Superior temporal gyrus (tissue), 1 donor: ENCODE measurements at regions not wholly inside any gene's neighbourhood (a gene's known extent, or its start where the extent isn't known, plus 50 kb on each side); places are given as distances from the start of the nearest gene placed in this dataset.
"Not testable (repeated sequence)": the region's sequence is repeated elsewhere in the genome, so short reads cannot be mapped to it uniquely, and the experiment has no call there.

ENCODE experiments used
- DNase-seq: peaks from one replicate; pipeline ENCODE4 v3.0.0-alpha.2; 2016; ENCODE audit errors: extremely low spot score

GRCh38 chrY:17511984-17512383, 368.0 kb downstream of the CDY2B start:
- DNase-seq = not testable (repeated sequence)

- DNase-seq = not testable (repeated sequence)
These were observed 368.5 kb downstream of the CDY2B start for GRCh38 chrY:17511476-17511875.

GRCh38 chrY:17505834-17506233, 374.2 kb downstream of the CDY2B start:
- DNase-seq = not testable (repeated sequence)

- not testable (repeated sequence) for DNase-seq
These were observed 395.3 kb downstream of the CDY2B start for GRCh38 chrY:17484763-17485162.

- not testable (repeated sequence) for DNase-seq
These were observed 395.9 kb downstream of the CDY2B start for GRCh38 chrY:17484157-17484556.

GRCh38 chrY:17481389-17482022, 398.5 kb downstream of the CDY2B start:
- not testable (repeated sequence) for DNase-seq

- not testable (repeated sequence) for DNase-seq
These were observed 408.0 kb downstream of the CDY2B start for GRCh38 chrY:17472068-17472467.

- not testable (repeated sequence) for DNase-seq
These were observed 420.3 kb downstream of the CDY2B start for GRCh38 chrY:17459753-17460152.

- DNase-seq = peak; percentile 13
These were observed 449.4 kb downstream of the CDY2B start for GRCh38 chrY:17430570-17431166.

GRCh38 chrY:17398336-17399072, 481.5 kb downstream of the CDY2B start:
- DNase-seq = no peak

- DNase-seq = no peak
These were observed 482.4 kb downstream of the CDY2B start for GRCh38 chrY:17397659-17398058.

- no peak for DNase-seq
These were observed 498.5 kb downstream of the CDY2B start for GRCh38 chrY:17381431-17382070.

GRCh38 chrY:17378326-17378725, 501.7 kb downstream of the CDY2B start:
- DNase-seq = no peak

GRCh38 chrY:17368413-17368812, 511.6 kb downstream of the CDY2B start:
- DNase-seq = no peak

- DNase-seq = no peak
These were observed 513.6 kb downstream of the CDY2B start for GRCh38 chrY:17366400-17366799.

- DNase-seq = no peak
These were observed 541.0 kb downstream of the CDY2B start for GRCh38 chrY:17339028-17339427.

GRCh38 chrY:17330733-17331132, 549.3 kb downstream of the CDY2B start:
- no peak for DNase-seq

- DNase-seq = no peak
These were observed 560.1 kb downstream of the CDY2B start for GRCh38 chrY:17319916-17320315.

- DNase-seq = no peak
These were observed 561.4 kb downstream of the CDY2B start for GRCh38 chrY:17318631-17319030.

GRCh38 chrY:17277056-17277455, 603.0 kb downstream of the CDY2B start:
- DNase-seq = no peak

GRCh38 chrY:17259497-17259896, 620.5 kb downstream of the CDY2B start:
- no peak for DNase-seq

GRCh38 chrY:17238406-17238805, 641.6 kb downstream of the CDY2B start:
- DNase-seq = no peak
